ENCODE measurements at regions not wholly inside any gene's neighbourhood (a gene's known extent, or its start where the extent isn't known, plus 50 kb on each side); places are given as distances from the start of the nearest gene placed in this dataset.
A peak's percentile ranks its signal among the peaks of the same experiment; 100 is the strongest.
"Not testable (repeated sequence)": the region's sequence is repeated elsewhere in the genome, so short reads cannot be mapped to it uniquely, and the experiment has no call there.

- no peak for DNase-seq (ENCODE audit: low spot score)
These were observed 54.6 kb downstream of the DKK1 start for GRCh38 chr10:52368725-52369124.

- DNase-seq (ENCODE audit: low spot score): not testable (repeated sequence)
These were observed 60.1 kb downstream of the DKK1 start for GRCh38 chr10:52374207-52374606.

- no peak for DNase-seq (ENCODE audit: low spot score)
These were observed 62.7 kb downstream of the DKK1 start for GRCh38 chr10:52376694-52377354.

GRCh38 chr10:52378124-52378523 is 64.0 kb downstream of the DKK1 start:
- no peak for DNase-seq (ENCODE audit: low spot score)

GRCh38 chr10:52379287-52379686 is 65.2 kb downstream of the DKK1 start:
- no peak for DNase-seq (ENCODE audit: low spot score)

GRCh38 chr10:52383088-52383487 is 69.0 kb downstream of the DKK1 start:
- DNase-seq (ENCODE audit: low spot score): no peak

- peak; percentile 23 for DNase-seq (ENCODE audit: low spot score)
These were observed 73.7 kb downstream of the DKK1 start for GRCh38 chr10:52387744-52388143.

GRCh38 chr10:52390388-52390787 is 76.3 kb downstream of the DKK1 start:
- DNase-seq (ENCODE audit: low spot score): no peak

GRCh38 chr10:52391927-52392602 is 78.0 kb downstream of the DKK1 start:
- no peak for DNase-seq (ENCODE audit: low spot score)

GRCh38 chr10:52394246-52394645 is 80.2 kb downstream of the DKK1 start:
- no peak for DNase-seq (ENCODE audit: low spot score)

- DNase-seq (ENCODE audit: low spot score): no peak
These were observed 86.5 kb downstream of the DKK1 start for GRCh38 chr10:52400562-52400961.

- DNase-seq (ENCODE audit: low spot score): not testable (repeated sequence)
These were observed 89.7 kb downstream of the DKK1 start for GRCh38 chr10:52403801-52404200.

GRCh38 chr10:52409195-52409594 is 95.1 kb downstream of the DKK1 start:
- DNase-seq (ENCODE audit: low spot score): no peak

GRCh38 chr10:52409928-52410327 is 95.8 kb downstream of the DKK1 start:
- no peak for DNase-seq (ENCODE audit: low spot score)

GRCh38 chr10:52410916-52411315 is 96.8 kb downstream of the DKK1 start:
- no peak for DNase-seq (ENCODE audit: low spot score)

- DNase-seq (ENCODE audit: low spot score): no peak
These were observed 105.2 kb downstream of the DKK1 start for GRCh38 chr10:52419281-52419680.

- no peak for DNase-seq (ENCODE audit: low spot score)
These were observed 106.6 kb downstream of the DKK1 start for GRCh38 chr10:52420656-52421055.

GRCh38 chr10:52423369-52423768 is 109.3 kb downstream of the DKK1 start:
- DNase-seq (ENCODE audit: low spot score): no peak

GRCh38 chr10:52424341-52424740 is 110.3 kb downstream of the DKK1 start:
- DNase-seq (ENCODE audit: low spot score): no peak

GRCh38 chr10:52434734-52435133 is 120.7 kb downstream of the DKK1 start:
- DNase-seq (ENCODE audit: low spot score): no peak

GRCh38 chr10:52436664-52437063 is 122.6 kb downstream of the DKK1 start:
- DNase-seq (ENCODE audit: low spot score): no peak

- no peak for DNase-seq (ENCODE audit: low spot score)
These were observed 123.1 kb downstream of the DKK1 start for GRCh38 chr10:52437205-52437646.

GRCh38 chr10:52438119-52438518 is 124.0 kb downstream of the DKK1 start:
- no peak for DNase-seq (ENCODE audit: low spot score)
